ENCODE measurements at regions not wholly inside any gene's neighbourhood (a gene's known extent, or its start where the extent isn't known, plus 50 kb on each side); places are given as distances from the start of the nearest gene placed in this dataset.

DNA sequence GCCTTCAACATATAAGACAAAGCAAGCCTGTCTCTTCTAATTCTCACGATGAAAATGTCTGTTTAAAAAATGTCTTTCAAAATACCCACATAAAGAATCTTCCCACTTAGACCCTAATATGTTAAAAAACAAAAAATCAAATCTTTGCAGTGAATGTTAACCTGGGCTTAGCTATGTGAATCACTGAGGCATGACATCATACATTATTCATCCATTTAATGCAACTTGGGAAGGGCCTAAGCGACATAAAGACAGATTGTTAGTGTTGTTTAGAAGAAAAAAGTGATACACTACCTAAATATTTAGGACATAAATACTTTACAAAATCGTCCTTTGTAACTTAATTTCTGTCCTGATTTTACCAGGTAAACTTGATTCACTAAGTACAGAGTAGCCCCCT is 648.5 kb upstream of the NRP1 start:
- no peak for TF ChIP-seq POLR2AphosphoS5 (IDR thresholded peaks at IDR 0.05; ENCODE audit: insufficient read depth in 1 of 2, low read depth in 1 of 2)
- TF ChIP-seq, protein P1, sequence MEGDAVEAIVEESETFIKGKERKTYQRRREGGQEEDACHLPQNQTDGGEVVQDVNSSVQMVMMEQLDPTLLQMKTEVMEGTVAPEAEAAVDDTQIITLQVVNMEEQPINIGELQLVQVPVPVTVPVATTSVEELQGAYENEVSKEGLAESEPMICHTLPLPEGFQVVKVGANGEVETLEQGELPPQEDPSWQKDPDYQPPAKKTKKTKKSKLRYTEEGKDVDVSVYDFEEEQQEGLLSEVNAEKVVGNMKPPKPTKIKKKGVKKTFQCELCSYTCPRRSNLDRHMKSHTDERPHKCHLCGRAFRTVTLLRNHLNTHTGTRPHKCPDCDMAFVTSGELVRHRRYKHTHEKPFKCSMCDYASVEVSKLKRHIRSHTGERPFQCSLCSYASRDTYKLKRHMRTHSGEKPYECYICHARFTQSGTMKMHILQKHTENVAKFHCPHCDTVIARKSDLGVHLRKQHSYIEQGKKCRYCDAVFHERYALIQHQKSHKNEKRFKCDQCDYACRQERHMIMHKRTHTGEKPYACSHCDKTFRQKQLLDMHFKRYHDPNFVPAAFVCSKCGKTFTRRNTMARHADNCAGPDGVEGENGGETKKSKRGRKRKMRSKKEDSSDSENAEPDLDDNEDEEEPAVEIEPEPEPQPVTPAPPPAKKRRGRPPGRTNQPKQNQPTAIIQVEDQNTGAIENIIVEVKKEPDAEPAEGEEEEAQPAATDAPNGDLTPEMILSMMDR (IDR thresholded peaks at IDR 0.05): no peak
